AG08395 (cell line): ENCODE measurements at regions not wholly inside any gene's neighbourhood (a gene's known extent, or its start where the extent isn't known, plus 50 kb on each side); places are given as distances from the start of the nearest gene placed in this dataset.
"Not testable (repeated sequence)": the region's sequence is repeated elsewhere in the genome, so short reads cannot be mapped to it uniquely, and the experiment has no call there.

Experiments
- DNase-seq: peaks from one replicate; pipeline ENCODE4 v3.0.0; 2012; ENCODE audit warnings: mixed read lengths, low spot score

DNA sequence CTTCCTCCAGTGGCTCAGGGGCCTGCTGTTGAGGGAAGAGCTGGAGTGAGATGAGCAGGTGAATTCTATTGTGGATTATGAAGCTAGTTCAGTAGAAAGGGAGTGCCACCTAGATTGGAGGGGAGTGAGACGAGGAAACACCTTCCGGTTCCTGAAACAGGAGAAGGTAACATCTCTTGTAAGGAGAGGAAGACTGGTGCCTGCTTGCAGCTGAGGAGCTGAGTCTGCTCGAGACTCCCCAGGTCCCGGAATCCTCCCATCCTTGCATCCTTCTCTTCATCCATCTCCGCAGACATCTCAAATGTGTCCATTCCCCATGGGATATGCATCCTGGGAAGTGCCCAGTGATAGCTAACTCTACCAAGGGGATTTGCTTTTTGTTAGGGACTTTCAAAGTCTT, 242.9 kb upstream of the ZFP64 start:
- DNase-seq, result no peak

GRCh38 chr20:52434041-52434425, 242.5 kb upstream of the ZFP64 start:
- DNase-seq, result no peak

DNA sequence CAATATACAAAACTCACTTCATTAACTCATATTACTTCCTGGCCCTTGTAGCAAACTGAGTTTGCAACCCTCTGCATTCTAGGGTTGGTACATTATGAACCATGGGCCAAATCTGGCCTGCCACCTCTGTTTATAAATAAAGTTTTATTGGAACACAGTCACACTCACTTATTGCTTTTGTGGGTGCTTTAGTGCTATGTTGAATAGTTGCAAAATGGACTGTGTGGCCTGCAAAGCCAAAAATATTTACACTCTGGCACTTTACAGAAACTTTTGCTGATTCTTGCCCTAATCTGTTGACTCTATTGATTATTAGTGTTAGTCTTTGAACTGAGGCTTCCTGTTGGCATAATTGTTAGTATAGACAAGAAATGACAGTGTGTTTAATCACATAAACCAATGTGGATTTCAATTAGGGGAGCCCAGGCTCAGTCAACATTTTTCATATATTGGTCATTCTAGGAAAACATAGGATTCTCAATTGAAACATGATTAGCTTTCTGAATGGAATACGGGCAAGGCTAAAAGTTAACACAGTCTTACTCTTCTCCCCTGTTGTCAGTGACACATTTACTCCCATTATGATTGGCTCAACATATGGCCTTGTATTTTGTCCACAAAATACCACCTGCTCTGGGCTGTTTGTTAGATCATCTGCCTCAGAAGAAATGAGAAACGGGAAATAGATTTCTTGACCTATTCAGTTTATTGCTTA, 241.9 kb upstream of the ZFP64 start:
- DNase-seq, result no peak

DNA sequence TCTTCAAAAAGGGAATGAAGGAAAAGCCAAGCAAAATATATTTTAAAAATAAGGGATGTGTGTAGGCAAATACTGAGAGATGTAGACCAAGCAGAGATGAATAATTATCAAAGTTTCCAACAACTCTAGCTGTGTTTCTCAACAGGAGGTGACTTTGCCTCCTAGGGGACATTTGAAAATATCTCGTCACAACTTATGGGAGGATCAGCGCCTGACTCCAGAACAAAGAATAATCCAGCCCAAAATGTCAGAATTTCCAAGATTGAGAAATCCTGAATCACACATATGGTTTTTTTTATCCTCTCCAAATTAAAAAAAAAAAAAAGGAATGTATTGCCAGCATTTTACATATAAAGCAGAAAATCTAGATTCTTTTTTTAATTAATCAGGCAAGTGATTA, 241.2 kb upstream of the ZFP64 start:
- DNase-seq, result peak; percentile 46

DNA sequence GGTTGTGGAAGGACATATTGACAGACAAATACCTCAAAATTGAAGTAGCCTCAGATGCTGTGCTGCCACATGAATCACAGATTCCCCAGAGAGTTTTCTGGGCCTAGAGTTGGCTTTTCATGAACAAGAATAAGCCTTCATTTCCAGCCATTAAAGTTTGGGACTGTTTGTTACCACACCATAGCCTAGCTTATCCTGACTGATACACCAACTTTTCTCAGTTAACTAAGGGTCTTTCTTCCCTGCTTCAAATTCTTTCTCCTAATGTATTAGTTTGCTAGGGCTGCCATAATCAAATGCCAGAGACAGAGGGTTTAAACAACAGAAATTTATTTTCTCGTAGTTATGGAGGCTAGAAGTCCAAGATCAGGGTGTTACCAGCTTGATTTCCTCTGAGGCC, 237.4 kb upstream of the ZFP64 start:
- DNase-seq, result no peak

- DNase-seq, result no peak
These were observed 236.4 kb upstream of the ZFP64 start for GRCh38 chr20:52427960-52428359.

GRCh38 chr20:52426856-52427255, 235.3 kb upstream of the ZFP64 start:
- no peak for DNase-seq

DNA sequence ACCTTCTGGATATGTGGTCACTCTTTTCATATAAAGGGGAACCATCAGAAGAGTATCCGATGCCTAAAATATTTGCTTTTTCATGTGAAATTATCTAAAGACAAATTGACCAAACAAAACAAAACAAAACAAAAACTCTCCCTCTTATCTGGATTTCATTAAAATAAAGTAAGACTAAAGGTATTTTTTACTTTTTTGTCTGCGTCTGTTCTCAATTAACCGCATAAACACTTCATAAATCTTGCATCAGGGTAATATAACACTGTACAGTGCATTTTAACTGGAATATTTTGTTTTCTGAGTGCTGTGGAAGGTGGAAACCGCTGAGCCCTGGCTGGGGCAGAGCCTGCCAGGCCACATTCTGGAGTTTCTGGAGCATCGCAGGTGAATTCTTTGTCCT, 234.1 kb upstream of the ZFP64 start:
- DNase-seq, result no peak

GRCh38 chr20:52425253-52425652, 233.7 kb upstream of the ZFP64 start:
- peak; percentile 31 for DNase-seq

- DNase-seq, result not testable (repeated sequence)
These were observed 232.9 kb upstream of the ZFP64 start for GRCh38 chr20:52424357-52424942.

- not testable (repeated sequence) for DNase-seq
These were observed 232.1 kb upstream of the ZFP64 start for GRCh38 chr20:52423536-52424140.

DNA sequence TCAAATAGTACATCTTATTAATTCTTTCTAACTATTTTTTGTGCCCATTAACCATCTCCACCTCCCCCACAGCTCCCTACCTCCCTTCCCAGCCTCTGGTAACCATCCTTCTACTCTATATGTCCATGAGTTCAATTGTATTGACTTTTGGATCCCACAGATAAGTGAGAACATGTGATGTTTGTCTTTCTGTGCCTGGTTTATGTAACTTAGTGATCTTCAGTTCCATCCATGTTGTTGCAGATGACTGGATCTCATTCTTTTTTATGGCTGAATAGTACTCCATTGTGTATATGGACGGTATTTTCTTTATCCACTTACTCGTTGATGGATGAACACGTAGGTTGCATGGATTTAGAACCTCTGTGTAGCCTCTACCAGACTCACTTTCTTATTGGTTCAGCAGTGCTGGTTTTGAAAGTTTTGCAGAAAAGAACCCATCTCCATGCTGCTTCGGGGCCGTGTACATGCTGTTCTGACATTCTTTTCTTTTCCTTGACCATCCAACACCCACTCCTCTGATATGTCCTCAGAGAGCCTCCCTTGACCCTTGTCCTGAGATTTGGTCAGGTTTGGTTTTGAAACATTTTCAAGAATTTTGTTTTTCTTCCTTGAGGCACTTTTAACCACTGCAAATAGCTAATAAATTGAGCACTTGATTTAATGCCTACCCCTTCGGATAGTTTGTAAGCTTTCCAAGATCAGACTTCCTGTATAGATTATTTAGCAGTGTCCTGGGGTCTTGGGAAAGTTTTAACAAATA, 231.2 kb upstream of the ZFP64 start:
- DNase-seq, result no peak

DNA sequence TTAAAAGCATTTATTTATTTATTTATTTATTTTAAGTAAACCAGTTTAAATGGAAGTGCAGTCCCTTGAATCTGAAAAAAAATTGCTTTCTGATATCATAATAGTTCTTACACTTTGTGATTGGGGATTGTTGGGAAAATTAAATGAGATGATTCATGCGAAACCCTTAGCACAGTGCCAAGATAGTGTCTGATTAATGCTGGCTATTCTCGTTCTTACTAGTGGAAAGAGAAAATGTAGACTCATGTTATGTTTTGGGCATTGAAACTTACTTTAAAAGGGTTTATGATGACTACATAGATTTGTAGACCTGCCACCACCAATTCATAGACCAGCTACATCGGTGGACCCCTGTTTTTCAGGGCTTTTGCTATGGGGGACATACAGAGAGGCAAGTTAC, 229.2 kb upstream of the ZFP64 start:
- DNase-seq, result peak; percentile 11

- no peak for DNase-seq
These were observed 227.6 kb upstream of the ZFP64 start for GRCh38 chr20:52419205-52419604.

DNA sequence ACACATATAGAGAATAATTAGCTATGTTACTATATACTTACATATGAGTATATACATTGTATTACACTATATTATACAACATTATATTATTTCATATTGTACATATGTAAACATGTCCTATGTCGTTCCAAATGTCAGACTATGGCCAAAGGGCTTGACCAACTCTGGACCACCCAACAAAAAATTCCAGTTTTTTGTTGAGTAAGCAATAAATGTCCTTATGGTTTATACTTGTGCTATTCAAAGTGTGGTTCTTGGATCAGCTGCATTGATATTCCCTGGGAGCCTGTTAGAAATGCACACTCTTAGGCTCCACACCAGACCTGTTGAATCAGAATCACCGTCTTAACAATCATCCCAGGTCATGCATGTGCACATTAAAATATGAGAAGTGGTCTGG, 225.4 kb upstream of the ZFP64 start:
- no peak for DNase-seq

GRCh38 chr20:52411611-52412010, 220.0 kb upstream of the ZFP64 start:
- DNase-seq, result no peak

DNA sequence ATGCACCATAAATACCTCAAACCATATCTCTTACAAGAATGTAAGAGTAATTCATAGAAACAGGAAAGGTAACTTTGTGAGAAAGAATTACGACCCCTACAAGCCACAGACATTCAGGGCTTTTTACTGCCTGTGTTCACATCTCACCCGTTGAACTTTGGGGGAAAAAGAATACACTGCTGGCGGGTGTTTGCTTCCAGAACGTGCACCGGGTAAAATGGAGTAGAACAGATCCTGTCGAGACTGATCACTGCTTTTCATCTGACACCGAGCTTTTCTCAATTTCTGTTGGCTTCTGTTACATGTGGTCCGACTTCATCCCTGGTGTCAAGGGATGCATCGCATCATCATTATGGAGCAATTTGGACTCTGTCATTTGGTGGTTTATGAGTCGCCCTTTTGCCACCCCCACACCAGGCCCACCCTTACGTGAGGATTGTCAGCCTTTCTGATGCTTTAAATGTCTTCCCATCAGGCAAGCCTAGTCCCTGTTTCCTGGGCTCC, 219.2 kb upstream of the ZFP64 start:
- peak; percentile 13 for DNase-seq

DNA sequence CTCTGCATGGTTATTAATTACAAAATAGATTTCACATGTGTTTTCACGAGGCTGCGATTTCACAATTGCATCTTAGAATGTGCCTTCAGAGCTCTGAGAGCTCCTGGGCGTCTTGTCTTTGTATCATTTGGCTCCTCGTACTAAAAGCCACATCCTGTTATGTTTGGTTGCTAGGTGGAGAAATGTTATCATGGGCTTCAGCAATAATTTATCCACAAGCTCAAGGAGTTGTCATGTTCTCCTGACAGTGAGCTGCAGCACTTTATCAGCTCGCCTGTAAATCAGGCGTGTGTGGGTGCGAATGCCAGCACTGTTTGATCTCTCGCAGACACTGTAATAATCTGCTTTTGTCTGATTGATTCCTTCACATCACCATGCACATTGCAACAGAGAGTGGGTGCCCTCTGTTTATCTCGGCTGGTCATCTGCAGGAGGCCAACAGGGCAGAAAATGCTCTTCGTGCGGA, 218.6 kb upstream of the ZFP64 start:
- peak; percentile 75 for DNase-seq

DNA sequence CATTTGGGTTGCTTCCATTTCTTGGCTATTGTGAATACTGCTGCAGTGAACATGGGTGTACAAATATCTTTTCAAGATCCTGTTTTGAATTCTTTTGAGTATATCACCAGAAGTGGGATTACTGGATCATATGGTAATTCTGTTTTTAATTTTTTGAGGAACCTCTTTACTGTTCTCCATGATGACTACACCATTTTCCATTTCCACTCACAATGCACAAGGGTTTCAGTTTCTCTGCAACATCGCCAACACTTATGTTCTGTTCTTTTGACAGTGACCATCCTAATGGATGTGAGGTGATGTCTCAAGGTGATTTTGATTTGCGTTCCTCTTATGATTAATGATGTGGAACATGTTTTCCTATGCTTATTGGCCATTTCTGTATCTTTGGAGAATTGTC, 214.4 kb upstream of the ZFP64 start:
- DNase-seq, result no peak

- no peak for DNase-seq
These were observed 213.8 kb upstream of the ZFP64 start for GRCh38 chr20:52405417-52405816.

DNA sequence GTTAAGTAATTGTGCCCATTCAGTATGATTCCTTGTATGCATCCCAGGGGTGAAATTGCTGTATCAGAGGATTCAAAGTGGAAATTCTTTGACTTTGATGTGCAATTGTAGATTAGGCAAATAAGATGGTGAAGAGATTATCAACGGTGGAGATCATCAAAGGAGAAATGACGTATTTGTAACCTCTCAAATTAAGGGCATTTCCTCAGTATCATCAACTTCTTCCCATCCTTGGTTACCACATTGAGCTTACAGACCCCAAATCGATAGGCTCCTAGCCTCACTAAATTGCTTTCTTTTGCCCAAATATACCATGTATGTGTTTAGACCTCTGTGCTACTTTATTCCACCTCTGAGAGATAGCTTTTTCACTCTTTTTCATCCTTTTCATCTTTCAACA, 213.1 kb upstream of the ZFP64 start:
- no peak for DNase-seq

GRCh38 chr20:52402950-52403349, 211.4 kb upstream of the ZFP64 start:
- DNase-seq, result no peak

DNA sequence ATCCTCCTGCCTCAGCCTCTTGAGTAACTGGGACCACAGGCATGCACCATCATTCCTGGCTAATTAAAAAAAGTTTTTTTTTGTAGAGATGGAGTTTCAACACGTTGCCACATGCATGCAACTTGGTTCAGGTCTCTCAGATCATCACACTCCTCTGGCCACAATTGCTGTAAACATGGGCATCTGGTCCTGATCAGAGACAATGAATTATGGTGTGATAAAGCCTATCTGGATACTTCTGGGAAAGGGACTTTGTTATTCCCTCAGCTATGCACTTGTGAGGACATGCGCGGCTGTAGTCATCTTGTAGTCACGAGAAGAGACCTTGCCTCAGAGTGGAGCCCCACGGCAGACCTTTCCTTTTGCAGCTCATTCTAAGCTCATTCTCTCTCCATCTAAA, 210.9 kb upstream of the ZFP64 start:
- peak; percentile 65 for DNase-seq
